GM06990 (cell line): ENCODE measurements at regions not wholly inside any gene's neighbourhood (a gene's known extent, or its start where the extent isn't known, plus 50 kb on each side); places are given as distances from the start of the nearest gene placed in this dataset.
"Not testable (repeated sequence)": the region's sequence is repeated elsewhere in the genome, so short reads cannot be mapped to it uniquely, and the experiment has no call there.

ENCODE experiments used
- DNase-seq: peaks from one replicate; pipeline ENCODE4 v3.0.0-alpha.2; 2011; ENCODE audit not compliant: insufficient read length; ENCODE audit errors: extremely low read depth
- H3K27me3 ChIP-seq: replicated peaks from 2 replicates; pipeline ENCODE4 v1.6.0; 2011; ENCODE audit warnings: low read length; ENCODE audit not compliant: control insufficient read depth, insufficient read depth
- H3K36me3 ChIP-seq: 2 replicates; pipeline ENCODE4 v1.5.1; 2011; ENCODE audit warnings: low read length; ENCODE audit not compliant: control insufficient read depth, insufficient read depth
- H3K4me3 ChIP-seq: replicated peaks from 2 replicates; pipeline ENCODE4 v1.5.1; 2011; ENCODE audit warnings: low read depth, mild to moderate bottlenecking, control low read depth, low read length
- TF ChIP-seq, protein P1 (sequence below): IDR thresholded peaks from 2 replicates; pipeline ENCODE4 v1.5.1; 2011; ENCODE audit warnings: low read length, control low read depth, mild to moderate bottlenecking, inconsistent platforms; ENCODE audit not compliant: insufficient read depth, poor library complexity, severe bottlenecking

DNA sequence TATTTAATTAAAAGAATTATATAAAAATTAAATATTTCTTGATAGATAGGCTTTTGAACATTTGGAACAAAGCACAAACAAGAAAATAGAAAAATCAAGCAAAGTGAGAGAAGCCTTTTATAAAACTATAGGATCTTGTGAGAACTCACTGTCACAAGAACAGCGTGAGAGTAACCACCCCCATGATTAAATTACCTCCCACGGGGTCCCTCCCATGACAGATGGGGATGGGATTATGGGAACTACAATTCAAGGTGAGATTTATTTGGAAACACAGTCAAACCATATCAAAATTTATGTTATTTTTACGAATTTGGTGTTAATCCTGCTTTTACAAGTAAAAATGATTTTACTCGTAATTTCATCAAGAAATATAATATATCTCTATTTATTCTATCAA is 1136.1 kb upstream of the POT1 start:
- no peaks in the 10 kb centered on the region for H3K27me3 ChIP-seq
- H3K36me3 ChIP-seq: no peaks in the 10 kb centered on the region
- TF ChIP-seq, protein P1, sequence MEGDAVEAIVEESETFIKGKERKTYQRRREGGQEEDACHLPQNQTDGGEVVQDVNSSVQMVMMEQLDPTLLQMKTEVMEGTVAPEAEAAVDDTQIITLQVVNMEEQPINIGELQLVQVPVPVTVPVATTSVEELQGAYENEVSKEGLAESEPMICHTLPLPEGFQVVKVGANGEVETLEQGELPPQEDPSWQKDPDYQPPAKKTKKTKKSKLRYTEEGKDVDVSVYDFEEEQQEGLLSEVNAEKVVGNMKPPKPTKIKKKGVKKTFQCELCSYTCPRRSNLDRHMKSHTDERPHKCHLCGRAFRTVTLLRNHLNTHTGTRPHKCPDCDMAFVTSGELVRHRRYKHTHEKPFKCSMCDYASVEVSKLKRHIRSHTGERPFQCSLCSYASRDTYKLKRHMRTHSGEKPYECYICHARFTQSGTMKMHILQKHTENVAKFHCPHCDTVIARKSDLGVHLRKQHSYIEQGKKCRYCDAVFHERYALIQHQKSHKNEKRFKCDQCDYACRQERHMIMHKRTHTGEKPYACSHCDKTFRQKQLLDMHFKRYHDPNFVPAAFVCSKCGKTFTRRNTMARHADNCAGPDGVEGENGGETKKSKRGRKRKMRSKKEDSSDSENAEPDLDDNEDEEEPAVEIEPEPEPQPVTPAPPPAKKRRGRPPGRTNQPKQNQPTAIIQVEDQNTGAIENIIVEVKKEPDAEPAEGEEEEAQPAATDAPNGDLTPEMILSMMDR: no peak
- H3K4me3 ChIP-seq: no peak overlapping the region
- DNase-seq: no peak

- Histone ChIP-seq H3K4me3 (no peak overlapping the region), H3K36me3 (no peaks in the 10 kb centered on the region), H3K27me3 (no peaks in the 10 kb centered on the region)
- DNase-seq: no peak
- TF ChIP-seq, protein P1: no peak
Measured at GRCh38 chr7:126057979-126058378, 1128.4 kb upstream of the POT1 start.

GRCh38 chr7:126056613-126057012 is 1127.0 kb upstream of the POT1 start:
- H3K27me3 ChIP-seq, DNase-seq, H3K4me3 ChIP-seq, H3K36me3 ChIP-seq: not testable (repeated sequence)

GRCh38 chr7:126052229-126052628 is 1122.6 kb upstream of the POT1 start:
- Histone ChIP-seq H3K27me3 (no peaks in the 10 kb centered on the region), H3K36me3 (no peaks in the 10 kb centered on the region), H3K4me3 (no peak overlapping the region)
- no peak for DNase-seq
- TF ChIP-seq, protein P1: no peak

DNA sequence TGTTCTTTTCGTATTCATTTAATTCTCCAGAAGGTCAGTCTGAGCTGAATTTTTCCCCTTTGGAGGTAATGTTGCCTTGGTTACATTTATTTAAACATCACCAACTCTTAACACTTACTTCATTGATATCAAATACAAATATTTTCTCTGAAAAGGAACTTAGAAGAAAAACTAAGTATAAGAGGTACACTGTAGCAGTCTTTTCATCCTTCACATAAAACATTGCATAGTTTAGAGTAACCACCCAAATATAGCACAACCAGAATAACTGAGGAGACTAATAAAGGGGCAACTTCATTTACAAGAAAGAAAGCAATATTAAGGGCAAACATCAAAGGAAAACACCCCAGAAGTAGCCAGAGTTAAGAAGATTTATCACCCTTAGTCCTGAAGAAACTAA is 1115.0 kb upstream of the POT1 start:
- Histone ChIP-seq H3K4me3 (no peak overlapping the region), H3K27me3 (no peaks in the 10 kb centered on the region), H3K36me3 (no peaks in the 10 kb centered on the region)
- TF ChIP-seq, protein P1: no peak
- DNase-seq: no peak

GRCh38 chr7:126041472-126041871 is 1111.8 kb upstream of the POT1 start:
- no peak for DNase-seq
- no peaks in the 10 kb centered on the region for H3K36me3 ChIP-seq
- no peaks in the 10 kb centered on the region for H3K27me3 ChIP-seq
- TF ChIP-seq, protein P1: no peak
- no peak overlapping the region for H3K4me3 ChIP-seq
